ENCODE measurements at regions not wholly inside any gene's neighbourhood (a gene's known extent, or its start where the extent isn't known, plus 50 kb on each side); places are given as distances from the start of the nearest gene placed in this dataset.
A peak's percentile ranks its signal among the peaks of the same experiment; 100 is the strongest.

GRCh38 chr10:21280971-21281572 lies 244.4 kb downstream of the SKIDA1 start:
- DNase-seq (ENCODE audit: extremely low read depth, low read depth) = no peak
- TF ChIP-seq CTCF (IDR thresholded peaks at IDR 0.05; ENCODE audit: low read depth, low read length, missing control alignments) = no peak
- no peak overlapping the region for H3K4me3 ChIP-seq (replicated peaks; ENCODE audit: low read depth, low read length)

GRCh38 chr10:21280037-21280436 lies 245.4 kb downstream of the SKIDA1 start:
- TF ChIP-seq CTCF (IDR thresholded peaks at IDR 0.05; ENCODE audit: low read depth, low read length, missing control alignments) = no peak
- DNase-seq (ENCODE audit: extremely low read depth, low read depth) = no peak
- H3K4me3 ChIP-seq (replicated peaks; ENCODE audit: low read depth, low read length) = no peak overlapping the region

GRCh38 chr10:21279217-21279575 lies 246.3 kb downstream of the SKIDA1 start:
- DNase-seq (ENCODE audit: extremely low read depth, low read depth) = no peak
- no peak overlapping the region for H3K4me3 ChIP-seq (replicated peaks; ENCODE audit: low read depth, low read length)
- no peak for TF ChIP-seq CTCF (IDR thresholded peaks at IDR 0.05; ENCODE audit: low read depth, low read length, missing control alignments)

- peak; percentile 85 for DNase-seq (ENCODE audit: extremely low read depth, low read depth)
- H3K4me3 ChIP-seq (replicated peaks; ENCODE audit: low read depth, low read length) = no peak overlapping the region
- peak; percentile 80 for TF ChIP-seq CTCF (IDR thresholded peaks at IDR 0.05; ENCODE audit: low read depth, low read length, missing control alignments)
Measured at GRCh38 chr10:21278491-21279216, 246.8 kb downstream of the SKIDA1 start.

GRCh38 chr10:21273400-21273968 lies 252.0 kb downstream of the SKIDA1 start:
- DNase-seq (ENCODE audit: extremely low read depth, low read depth) = no peak
- no peak for TF ChIP-seq CTCF (IDR thresholded peaks at IDR 0.05; ENCODE audit: low read depth, low read length, missing control alignments)
- H3K4me3 ChIP-seq (replicated peaks; ENCODE audit: low read depth, low read length) = no peak overlapping the region

GRCh38 chr10:21272643-21273399 lies 252.7 kb downstream of the SKIDA1 start:
- H3K4me3 ChIP-seq (replicated peaks; ENCODE audit: low read depth, low read length) = no peak overlapping the region
- no peak for TF ChIP-seq CTCF (IDR thresholded peaks at IDR 0.05; ENCODE audit: low read depth, low read length, missing control alignments)
- no peak for DNase-seq (ENCODE audit: extremely low read depth, low read depth)

All from HFF-Myc (cell line).